ENCODE measurements at regions not wholly inside any gene's neighbourhood (a gene's known extent, or its start where the extent isn't known, plus 50 kb on each side); places are given as distances from the start of the nearest gene placed in this dataset.

GRCh38 chr14:38874721-38875120 lies 228.3 kb downstream of the SEC23A start:
- TF ChIP-seq CTCF (IDR thresholded peaks at IDR 0.05 in 2 of 3, conservative IDR thresholded peaks at IDR 0.05 in 1 of 3; ENCODE audit: borderline replicate concordance in 1 of 3, insufficient read depth in 1 of 3, low read depth in 2 of 3, low read length in 2 of 3) (no peak), CEBPB (IDR thresholded peaks at IDR 0.05; ENCODE audit: low read depth) (no peak), POLR2A (IDR thresholded peaks at IDR 0.05; ENCODE audit: borderline replicate concordance, extremely low read depth, insufficient read depth, insufficient read length) (no peak), CBX3 (IDR thresholded peaks at IDR 0.05; ENCODE audit: low read depth) (no peak), EZH2phosphoT487 (IDR thresholded peaks at IDR 0.05; ENCODE audit: borderline replicate concordance) (no peak), EZH2 (IDR thresholded peaks at IDR 0.05) (no peak), YY1 (IDR thresholded peaks at IDR 0.05; ENCODE audit: extremely low read depth, insufficient replicate concordance, low read depth, low read length) (no peak), EGR1 (IDR thresholded peaks at IDR 0.05; ENCODE audit: low read depth) (no peak)

Measured in HCT116 (cell line).